UCSD-AML1 (cell line): ENCODE measurements at regions not wholly inside any gene's neighbourhood (a gene's known extent, or its start where the extent isn't known, plus 50 kb on each side); places are given as distances from the start of the nearest gene placed in this dataset.
A peak's percentile ranks its signal among the peaks of the same experiment; 100 is the strongest.
"Not testable (repeated sequence)": the region's sequence is repeated elsewhere in the genome, so short reads cannot be mapped to it uniquely, and the experiment has no call there.

Source experiments
- DNase-seq: peaks from one replicate; lab custom pipeline; 2025; ENCODE audit not compliant: unreplicated experiment; lab: John Stamatoyannopoulos, UW

- DNase-seq = no peak
Observed at GRCh38 chr9:117775591-117775990, 71.4 kb downstream of the TLR4 start.

- DNase-seq = no peak
Observed at GRCh38 chr9:117777823-117778222, 73.6 kb downstream of the TLR4 start.

GRCh38 chr9:117779760-117780159 lies 75.6 kb downstream of the TLR4 start:
- DNase-seq = no peak

- peak; percentile 53 for DNase-seq
Observed at GRCh38 chr9:117782931-117783788, 79.0 kb downstream of the TLR4 start.

GRCh38 chr9:117783828-117784227 lies 79.6 kb downstream of the TLR4 start:
- no peak for DNase-seq

GRCh38 chr9:117784996-117785395 lies 80.8 kb downstream of the TLR4 start:
- no peak for DNase-seq

- DNase-seq = no peak
Observed at GRCh38 chr9:117787746-117788145, 83.5 kb downstream of the TLR4 start.

- DNase-seq = no peak
Observed at GRCh38 chr9:117795271-117795670, 91.1 kb downstream of the TLR4 start.

GRCh38 chr9:117796681-117797080 lies 92.5 kb downstream of the TLR4 start:
- DNase-seq = no peak

- no peak for DNase-seq
Observed at GRCh38 chr9:117800389-117800788, 96.2 kb downstream of the TLR4 start.

- DNase-seq = no peak
Observed at GRCh38 chr9:117809751-117810150, 105.5 kb downstream of the TLR4 start.

- no peak for DNase-seq
Observed at GRCh38 chr9:117815315-117815714, 111.1 kb downstream of the TLR4 start.

- no peak for DNase-seq
Observed at GRCh38 chr9:117815948-117816347, 111.7 kb downstream of the TLR4 start.

GRCh38 chr9:117821954-117822353 lies 117.8 kb downstream of the TLR4 start:
- no peak for DNase-seq

GRCh38 chr9:117823576-117823975 lies 119.4 kb downstream of the TLR4 start:
- DNase-seq = no peak

- DNase-seq = peak; percentile 8
Observed at GRCh38 chr9:117825609-117826347, 121.6 kb downstream of the TLR4 start.

GRCh38 chr9:117826837-117827236 lies 122.6 kb downstream of the TLR4 start:
- DNase-seq = no peak

- no peak for DNase-seq
Observed at GRCh38 chr9:117827456-117827855, 123.3 kb downstream of the TLR4 start.

GRCh38 chr9:117828466-117828865 lies 124.3 kb downstream of the TLR4 start:
- DNase-seq = no peak

- DNase-seq = no peak
Observed at GRCh38 chr9:117835798-117836197, 131.6 kb downstream of the TLR4 start.

- DNase-seq = no peak
Observed at GRCh38 chr9:117839862-117840261, 135.7 kb downstream of the TLR4 start.

GRCh38 chr9:117851836-117852461 lies 147.7 kb downstream of the TLR4 start:
- not testable (repeated sequence) for DNase-seq
